Endothelial cell of umbilical vein (primary cell): ENCODE measurements at regions not wholly inside any gene's neighbourhood (a gene's known extent, or its start where the extent isn't known, plus 50 kb on each side); places are given as distances from the start of the nearest gene placed in this dataset.

Source experiments
- BruUV-seq: library from RNA; stranded (reverse); fragments of 400-500 nt; replicated peaks from 2 replicates; lab custom pipeline; 2021; lab: Mats Ljungman, UMichigan
- CTCF ChIA-PET: fragments of 300-600, 350-600 bp; sonication (Branson Sonifier 250); formaldehyde crosslinking; loops from one replicate; lab custom pipeline; 2021; ENCODE audit warnings: antibody characterized with exemption, inconsistent platforms; lab: Charles Lee
- POLR2A ChIA-PET: fragments of 300-600, 350-600 bp; sonication (Branson Sonifier 250); formaldehyde crosslinking; loops from one replicate; lab custom pipeline; 2021; ENCODE audit warnings: antibody characterized with exemption, inconsistent platforms; lab: Charles Lee
- DNase-seq: peaks from one replicate; pipeline ENCODE4 v3.0.0-alpha.2; 2011; ENCODE audit warnings: low read depth, low spot score
- FAIRE-seq: peaks from 2 replicates; lab custom pipeline; 2011; peaks lifted over from hg19 to GRCh38; lab: Jason Lieb, UNC
- H2AFZ ChIP-seq: 2 replicates; pipeline ENCODE4 v1.6.0; 2012; ENCODE audit warnings: low read depth, low read length, control low read depth, inconsistent platforms
- H3K27ac ChIP-seq: 2 replicates; pipeline ENCODE4 v1.5.1; 2011; ENCODE audit warnings: low read depth, mild to moderate bottlenecking, control low read depth, low read length, moderate library complexity; ENCODE audit not compliant: insufficient read depth
- H3K27me3 ChIP-seq, 2 experiments: 2 replicates each; pipeline versions ENCODE4 v1.6.0 to v1.6.1; 2011; ENCODE audit warnings: low read length in 2 of 2, mixed read lengths in 1 of 2; ENCODE audit not compliant: control insufficient read depth in 2 of 2, insufficient read depth in 2 of 2
- H3K36me3 ChIP-seq, 2 experiments: 2 replicates in 1 of 2; 3 replicates in 1 of 2; pipeline ENCODE4 v1.5.1; 2011; ENCODE audit warnings: low read length in 2 of 2, mild to moderate bottlenecking in 1 of 2, moderate library complexity in 1 of 2; ENCODE audit not compliant: control insufficient read depth in 2 of 2, insufficient read depth in 2 of 2; ENCODE audit errors: extremely low read depth in 1 of 2
- H3K4me1 ChIP-seq: 3 replicates; pipeline ENCODE4 v1.5.1; 2011; ENCODE audit warnings: mild to moderate bottlenecking, low read length; ENCODE audit not compliant: control insufficient read depth, insufficient read depth; ENCODE audit errors: extremely low read depth
- H3K4me2 ChIP-seq: 2 replicates; pipeline ENCODE4 v1.6.1; 2011; ENCODE audit warnings: low read length, control low read depth, mixed read lengths; ENCODE audit not compliant: insufficient read depth
- H3K4me3 ChIP-seq, 3 experiments: fragments of 200-600 bp in 1 of 3; sonication (generic), shearing (Covaris generic) in 1 of 3; replicated peaks in 1 of 3; 2 replicates each; pipeline ENCODE4 v1.5.1; 2011 to 2016; ENCODE audit warnings: control low read depth in 3 of 3, low read length in 3 of 3, mild to moderate bottlenecking in 2 of 3, inconsistent platforms in 1 of 3, low read depth in 1 of 3, moderate library complexity in 1 of 3; ENCODE audit not compliant: insufficient read depth in 1 of 3
- H3K79me2 ChIP-seq: 2 replicates; pipeline ENCODE4 v1.6.0; 2012; ENCODE audit warnings: low read length, inconsistent platforms; ENCODE audit not compliant: control insufficient read depth, insufficient read depth
- H3K9ac ChIP-seq: replicated peaks from 2 replicates; pipeline ENCODE3; 2011; ENCODE audit warnings: low read length, control low read depth; ENCODE audit not compliant: insufficient read depth; ENCODE audit errors: extremely low read depth
- H3K9me1 ChIP-seq: replicated peaks from 3 replicates; pipeline ENCODE4 v1.6.0; 2011; ENCODE audit warnings: mild to moderate bottlenecking, low read length; ENCODE audit not compliant: control insufficient read depth, insufficient read depth; ENCODE audit errors: extremely low read depth
- H3K9me3 ChIP-seq: replicated peaks from 2 replicates; pipeline ENCODE4 v1.5.1; 2012; ENCODE audit warnings: low read length, inconsistent platforms; ENCODE audit not compliant: control insufficient read depth, insufficient read depth
- H4K20me1 ChIP-seq: replicated peaks from 2 replicates; pipeline ENCODE3; 2011; ENCODE audit warnings: mild to moderate bottlenecking, low read length; ENCODE audit not compliant: control insufficient read depth, insufficient read depth; ENCODE audit errors: extremely low read depth
- CTCF ChIP-seq, 2 donors: IDR thresholded peaks; 1 replicate in 1 of 2; 2 replicates in 1 of 2; pipeline ENCODE4 v1.5.1; 2011; ENCODE audit warnings: low read length in 2 of 2, mild to moderate bottlenecking in 2 of 2, moderate library complexity in 2 of 2, control low read depth in 1 of 2, inconsistent platforms in 1 of 2, low read depth in 1 of 2; ENCODE audit not compliant: insufficient read depth in 1 of 2; ENCODE audit errors: extremely low read depth in 1 of 2
- EZH2 ChIP-seq: IDR thresholded peaks from 2 replicates; pipeline ENCODE4 v1.6.1; 2012; ENCODE audit warnings: borderline replicate concordance, low read depth, mild to moderate bottlenecking, moderate library complexity, low read length, inconsistent platforms; ENCODE audit not compliant: severe bottlenecking
- FOS ChIP-seq: IDR thresholded peaks from 2 replicates; pipeline ENCODE4 v1.6.1; 2011; ENCODE audit warnings: mild to moderate bottlenecking, low read length, moderate library complexity, borderline replicate concordance; ENCODE audit not compliant: insufficient read depth
- GATA2 ChIP-seq: IDR thresholded peaks from 2 replicates; pipeline ENCODE4 v1.7.0; 2011; ENCODE audit warnings: low read depth, mild to moderate bottlenecking, moderate library complexity, mixed read lengths, low read length; ENCODE audit not compliant: insufficient read length, insufficient read depth
- JUN ChIP-seq: IDR thresholded peaks from 2 replicates; pipeline ENCODE4 v1.6.1; 2011; ENCODE audit warnings: borderline replicate concordance, low read depth; ENCODE audit not compliant: insufficient read length, insufficient read depth
- MAX ChIP-seq: IDR thresholded peaks from 2 replicates; pipeline ENCODE4 v1.6.1; 2011; ENCODE audit not compliant: insufficient read depth, insufficient read length
- MYC ChIP-seq: IDR thresholded peaks from one replicate; pipeline ENCODE4 v1.6.1; 2011; ENCODE audit warnings: mild to moderate bottlenecking, low read depth, low read length
- POLR2A ChIP-seq: IDR thresholded peaks from 2 replicates; pipeline ENCODE4 v1.6.1; 2012; ENCODE audit warnings: low read depth, mild to moderate bottlenecking, control low read depth, low read length
- POLR2AphosphoS5 ChIP-seq: IDR thresholded peaks from 2 replicates; pipeline ENCODE4 v1.6.1; 2012; ENCODE audit warnings: low read depth, mild to moderate bottlenecking, control low read depth, low read length, moderate library complexity; ENCODE audit not compliant: insufficient read depth
- dilution Hi-C: fragments of 300-500 bp; cut with MboI; formaldehyde crosslinking; loops from one replicate; pipeline ENCODE4 v1.15.0; 2019; ENCODE audit warnings: low sequenced_read_pairs; ENCODE audit not compliant: extremely low pct_ligation_motif_present
- intact Hi-C: fragments of 100-400 bp; cut with micrococcal nuclease; formaldehyde crosslinking; loops from one replicate; pipeline ENCODE4 v1.10.0; 2022

GRCh38 chr6:156451726-156452125, 325.5 kb upstream of the ARID1B start:
- Histone ChIP-seq H3K9me3 (no peaks in the 10 kb centered on the region), H2AFZ (no peak overlapping the region), H3K9ac (no peak overlapping the region), H3K9me1 (no peaks in the 10 kb centered on the region), H3K27ac (no peak overlapping the region), H3K4me1 (no peaks in the 10 kb centered on the region), H3K27me3 (no peaks in the 10 kb centered on the region), H3K4me3 (no peak overlapping the region), H3K36me3 (no peaks in the 10 kb centered on the region), H3K79me2 (no peaks in the 10 kb centered on the region), H4K20me1 (no peaks in the 10 kb centered on the region), H3K4me2 (no peak overlapping the region)
- FAIRE-seq, result no peak
- BruUV-seq, result no TSS peak
- DNase-seq, result no peak
- dilution Hi-C loops (no loop called here), intact Hi-C loops (no loop called here)
- POLR2A ChIA-PET, result no interaction called here
- CTCF ChIA-PET, result no interaction called here
- TF ChIP-seq POLR2AphosphoS5, result no peak
- TF ChIP-seq POLR2A, result no peak
- TF ChIP-seq MAX, result no peak
- TF ChIP-seq FOS, result no peak
- TF ChIP-seq GATA2, result no peak
- no peak for TF ChIP-seq EZH2
- no peak for TF ChIP-seq JUN
- no peak for TF ChIP-seq CTCF (IDR thresholded peaks at IDR 0.05; ENCODE audit: extremely low read depth in 1 of 2, insufficient read depth in 1 of 2, low read depth in 1 of 2, low read length in 2 of 2)
- TF ChIP-seq MYC, result no peak
